NCI-H526 (cell line): ENCODE measurements at regions not wholly inside any gene's neighbourhood (a gene's known extent, or its start where the extent isn't known, plus 50 kb on each side); places are given as distances from the start of the nearest gene placed in this dataset.
"Not testable (repeated sequence)": the region's sequence is repeated elsewhere in the genome, so short reads cannot be mapped to it uniquely, and the experiment has no call there.

ENCODE experiments used
- DNase-seq, 2 experiments: peaks; one replicate each; lab custom pipeline; 2025; lab: John Stamatoyannopoulos, UW

GRCh38 chr11:92605667-92606066 lies 363.8 kb upstream of the MTNR1B start:
- no peak for DNase-seq

DNA sequence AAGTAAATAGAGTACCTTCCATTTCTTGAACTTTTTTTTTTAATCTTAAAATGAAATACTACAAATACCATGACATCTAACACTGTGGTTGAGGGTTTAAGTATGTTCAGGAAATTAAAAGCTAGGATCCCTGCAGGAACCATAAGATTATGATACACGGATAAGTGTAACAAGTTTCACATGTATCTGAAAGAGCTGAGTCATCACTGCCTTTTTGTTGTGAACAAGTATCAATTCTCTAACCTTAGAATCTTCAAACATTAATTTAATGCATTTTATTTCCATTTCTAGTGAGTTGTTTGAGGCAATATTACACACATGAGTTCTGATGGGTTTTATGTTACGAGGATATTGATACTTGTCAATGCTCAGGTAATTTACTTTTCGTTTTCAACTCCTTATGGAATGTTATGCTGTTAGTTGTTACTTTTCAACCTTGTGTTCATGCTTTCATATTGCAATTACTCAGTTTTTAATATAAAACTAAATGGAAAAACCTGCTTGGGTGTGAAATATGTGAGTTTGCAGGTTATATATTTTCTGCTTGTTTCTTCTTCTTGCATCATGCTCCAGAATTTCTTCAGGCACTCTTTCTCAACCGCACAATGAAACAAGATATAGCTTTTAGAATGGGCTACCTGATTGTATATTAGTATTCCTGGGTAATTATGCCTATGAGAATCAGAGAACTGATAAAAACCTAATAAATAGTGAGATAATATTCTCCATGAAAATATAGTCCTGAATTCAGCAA lies 361.3 kb upstream of the MTNR1B start:
- DNase-seq, result peak; percentile 67 to 72

DNA sequence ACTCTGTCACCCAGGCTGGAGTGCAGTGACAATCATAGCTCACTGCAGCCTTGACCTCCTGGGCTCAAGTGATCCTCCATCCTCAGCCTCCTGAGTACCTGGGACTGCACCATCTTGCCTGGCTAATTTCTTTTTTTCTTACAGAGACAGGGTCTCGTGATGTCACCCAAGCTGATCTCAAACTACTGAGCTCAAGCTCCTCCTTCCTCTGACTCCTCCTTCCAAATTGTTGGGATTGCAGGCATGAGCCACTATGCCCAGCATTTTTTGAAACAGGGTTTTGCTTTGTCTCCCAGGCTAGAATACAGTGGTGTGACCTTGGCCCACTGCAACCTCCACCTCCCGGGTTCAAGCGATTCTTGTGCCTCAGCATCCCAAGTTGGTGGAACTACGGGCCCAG lies 358.3 kb upstream of the MTNR1B start:
- DNase-seq, result no peak

DNA sequence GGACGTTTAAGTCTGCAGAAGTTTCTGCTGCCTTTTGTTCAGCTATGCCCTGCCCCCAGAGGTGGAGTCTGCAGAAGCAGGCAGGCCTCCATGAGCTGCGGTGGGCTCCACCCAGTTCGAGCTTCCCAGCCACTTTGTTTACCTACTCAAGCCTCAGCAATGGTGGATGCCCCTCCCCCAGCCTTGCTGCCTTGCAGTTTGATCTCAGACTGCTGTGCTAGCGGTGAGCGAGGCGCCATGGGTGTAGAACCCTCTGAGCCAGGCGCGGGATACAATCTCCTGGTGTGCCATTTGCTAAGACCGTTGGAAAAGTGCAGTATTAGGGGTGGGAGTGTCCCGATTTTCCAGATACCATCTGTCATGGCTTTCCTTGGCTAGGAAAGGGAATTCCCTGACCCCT lies 351.4 kb upstream of the MTNR1B start:
- DNase-seq, result not testable (repeated sequence)

- no peak for DNase-seq
Measured at GRCh38 chr11:92623055-92623454, 346.4 kb upstream of the MTNR1B start.

DNA sequence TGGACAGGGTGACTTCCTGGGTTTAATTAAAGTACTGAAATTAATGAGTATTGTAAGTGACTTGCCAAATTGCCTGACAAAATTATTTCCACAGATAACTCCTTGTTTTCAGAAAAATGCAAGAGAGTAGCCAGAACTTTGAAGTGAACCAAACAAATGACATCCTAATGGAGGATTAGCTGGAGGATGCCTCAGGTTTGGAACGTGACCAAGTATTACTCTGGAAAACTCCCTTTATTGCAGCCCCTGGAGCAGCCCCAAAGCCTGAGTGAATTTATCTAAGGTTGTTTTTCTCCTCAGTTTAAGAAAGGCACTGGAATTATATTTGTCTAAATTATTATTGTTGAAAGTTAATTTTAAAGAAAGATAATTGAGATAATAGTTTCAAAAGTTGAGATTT lies 343.6 kb upstream of the MTNR1B start:
- DNase-seq, result no peak

DNA sequence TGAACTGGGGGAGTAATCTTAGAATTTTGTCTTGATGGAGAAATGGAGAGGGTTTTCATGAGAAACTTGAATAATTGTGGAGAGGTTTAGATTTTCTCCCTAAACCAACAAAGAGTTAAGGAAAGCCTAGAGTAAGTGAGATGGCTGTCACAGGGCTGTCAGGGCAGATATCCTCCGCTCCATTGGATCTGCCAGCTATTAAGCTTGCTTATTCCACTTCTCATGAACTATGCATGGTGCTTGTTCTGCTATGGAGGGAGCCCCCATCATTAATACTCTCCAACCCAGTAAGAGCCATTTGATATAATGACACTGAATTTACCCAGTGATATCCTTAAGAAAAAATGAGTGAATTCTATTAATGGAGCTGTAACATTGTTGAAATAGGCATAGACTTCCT lies 342.8 kb upstream of the MTNR1B start:
- DNase-seq, result no peak

GRCh38 chr11:92627615-92628256 lies 341.7 kb upstream of the MTNR1B start:
- DNase-seq, result no peak

DNA sequence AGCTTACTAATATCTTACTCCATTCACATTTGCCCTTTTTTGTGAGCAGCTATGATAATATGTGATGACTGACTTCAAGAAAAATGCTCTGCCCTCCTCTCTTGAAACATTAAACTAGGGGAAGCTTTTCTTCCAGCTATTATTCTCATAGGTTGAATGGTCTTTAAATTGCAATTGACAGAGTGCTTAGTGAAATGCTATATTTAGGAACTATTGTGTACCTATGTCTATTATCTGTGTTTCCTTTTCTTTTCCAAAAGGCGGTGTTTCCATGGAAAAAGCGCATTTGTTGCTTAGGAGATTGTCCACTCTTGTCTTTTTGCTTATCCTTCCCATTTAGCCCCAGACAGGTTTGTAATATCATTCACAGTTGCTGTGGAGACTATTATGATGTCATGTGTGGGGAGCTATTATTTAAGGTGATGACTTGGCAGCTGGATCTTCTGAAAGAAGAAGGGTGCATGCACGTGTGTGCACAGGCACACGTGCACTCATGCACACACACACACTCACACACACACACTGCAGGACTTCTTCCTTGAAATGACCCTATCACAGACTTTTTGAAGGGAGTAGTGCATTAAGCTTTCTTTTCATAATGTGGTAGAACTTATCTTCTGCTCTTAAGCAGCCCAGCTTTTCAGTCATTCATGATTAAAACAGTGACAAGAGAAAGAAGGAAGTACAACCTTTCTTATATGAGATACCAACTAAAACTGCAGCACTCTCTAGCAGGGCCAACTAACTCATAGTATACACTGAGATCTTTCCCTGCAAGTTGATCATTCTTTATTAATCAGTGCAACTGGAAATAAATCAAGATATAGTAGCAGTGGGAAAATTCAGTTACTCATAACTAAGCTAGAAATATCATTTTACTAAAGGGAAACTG lies 340.8 kb upstream of the MTNR1B start:
- no peak for DNase-seq

GRCh38 chr11:92632495-92632894 lies 337.0 kb upstream of the MTNR1B start:
- DNase-seq, result no peak

GRCh38 chr11:92633820-92634219 lies 335.6 kb upstream of the MTNR1B start:
- no peak for DNase-seq

GRCh38 chr11:92636543-92637188 lies 332.8 kb upstream of the MTNR1B start:
- DNase-seq, result no peak

GRCh38 chr11:92638678-92639077 lies 330.8 kb upstream of the MTNR1B start:
- DNase-seq, result no peak

- DNase-seq, result peak; percentile 51 to 66
Measured at GRCh38 chr11:92642177-92642931, 327.1 kb upstream of the MTNR1B start.

- no peak for DNase-seq
Measured at GRCh38 chr11:92643827-92644226, 325.6 kb upstream of the MTNR1B start.

GRCh38 chr11:92644595-92645445 lies 324.6 kb upstream of the MTNR1B start:
- DNase-seq, result no peak

GRCh38 chr11:92651159-92651558 lies 318.3 kb upstream of the MTNR1B start:
- DNase-seq, result no peak

- no peak for DNase-seq
Measured at GRCh38 chr11:92653454-92653853, 316.0 kb upstream of the MTNR1B start.

DNA sequence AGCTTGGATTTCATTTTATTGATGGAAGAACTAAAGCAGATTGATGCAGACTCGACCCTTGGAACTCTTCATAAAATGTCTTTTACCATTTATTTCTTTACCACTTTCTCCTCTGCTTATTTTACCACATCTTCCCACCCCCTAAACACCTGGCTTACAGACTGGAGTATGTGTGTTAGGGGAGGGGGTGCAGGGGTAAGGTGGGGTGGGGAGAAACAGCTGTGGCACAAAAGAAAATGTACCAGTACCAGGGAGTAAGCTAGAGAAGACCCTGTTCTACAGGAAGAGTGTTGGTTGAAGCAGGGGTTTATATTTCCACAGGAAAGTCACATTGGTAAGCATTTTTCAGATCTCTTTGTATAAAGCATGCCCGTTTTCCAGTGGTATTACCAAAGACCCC lies 312.7 kb upstream of the MTNR1B start:
- DNase-seq, result no peak

- DNase-seq, result no peak
Measured at GRCh38 chr11:92657226-92657625, 312.2 kb upstream of the MTNR1B start.

- no peak for DNase-seq
Measured at GRCh38 chr11:92658733-92659132, 310.7 kb upstream of the MTNR1B start.
